ENCODE measurements at regions not wholly inside any gene's neighbourhood (a gene's known extent, or its start where the extent isn't known, plus 50 kb on each side); places are given as distances from the start of the nearest gene placed in this dataset.

GRCh38 chr11:79845002-79845709, 404.3 kb upstream of the TENM4 start:
- DNase-seq (ENCODE audit: insufficient read length, low spot score) (no peak), FAIRE-seq (no peak)

GRCh38 chr11:79834015-79834414, 393.2 kb upstream of the TENM4 start:
- FAIRE-seq: no peak
- DNase-seq (ENCODE audit: insufficient read length, low spot score): no peak

GRCh38 chr11:79830446-79830845, 389.6 kb upstream of the TENM4 start:
- FAIRE-seq (no peak), DNase-seq (ENCODE audit: insufficient read length, low spot score) (no peak)

GRCh38 chr11:79829891-79830290, 389.1 kb upstream of the TENM4 start:
- FAIRE-seq (no peak), DNase-seq (ENCODE audit: insufficient read length, low spot score) (no peak)

- FAIRE-seq: no peak
- no peak for DNase-seq (ENCODE audit: insufficient read length, low spot score)
These were observed 381.9 kb upstream of the TENM4 start for GRCh38 chr11:79822766-79823165.

GRCh38 chr11:79813551-79813950, 372.7 kb upstream of the TENM4 start:
- FAIRE-seq: no peak
- no peak for DNase-seq (ENCODE audit: insufficient read length, low spot score)

- DNase-seq (ENCODE audit: insufficient read length, low spot score) (no peak), FAIRE-seq (no peak)
These were observed 368.7 kb upstream of the TENM4 start for GRCh38 chr11:79809487-79809886.

GRCh38 chr11:79807506-79807905, 366.7 kb upstream of the TENM4 start:
- FAIRE-seq: no peak

GRCh38 chr11:79796704-79797103, 355.9 kb upstream of the TENM4 start:
- FAIRE-seq: no peak

More at GRCh38 chr11:79807506-79807905, 366.7 kb upstream of the TENM4 start:
- no peak for DNase-seq (ENCODE audit: insufficient read length, low spot score)

GRCh38 chr11:79794484-79795393, 353.9 kb upstream of the TENM4 start:
- DNase-seq (ENCODE audit: insufficient read length, low spot score) (no peak), FAIRE-seq (no peak)

More at GRCh38 chr11:79796704-79797103, 355.9 kb upstream of the TENM4 start:
- DNase-seq (ENCODE audit: insufficient read length, low spot score): no peak

GRCh38 chr11:79794057-79794456, 353.2 kb upstream of the TENM4 start:
- FAIRE-seq: no peak
- DNase-seq (ENCODE audit: insufficient read length, low spot score): no peak

GRCh38 chr11:79786961-79787360, 346.1 kb upstream of the TENM4 start:
- DNase-seq (ENCODE audit: insufficient read length, low spot score) (no peak), FAIRE-seq (no peak)

- FAIRE-seq (no peak), DNase-seq (ENCODE audit: insufficient read length, low spot score) (no peak)
These were observed 343.0 kb upstream of the TENM4 start for GRCh38 chr11:79783833-79784232.

- no peak for DNase-seq (ENCODE audit: insufficient read length, low spot score)
- FAIRE-seq: no peak
These were observed 327.5 kb upstream of the TENM4 start for GRCh38 chr11:79768343-79768742.

- DNase-seq (ENCODE audit: insufficient read length, low spot score) (no peak), FAIRE-seq (no peak)
These were observed 321.6 kb upstream of the TENM4 start for GRCh38 chr11:79762279-79762921.

- FAIRE-seq: no peak
These were observed 317.5 kb upstream of the TENM4 start for GRCh38 chr11:79758325-79758724.

GRCh38 chr11:79747406-79747805, 306.6 kb upstream of the TENM4 start:
- DNase-seq (ENCODE audit: insufficient read length, low spot score): no peak
- FAIRE-seq: no peak

More at GRCh38 chr11:79758325-79758724, 317.5 kb upstream of the TENM4 start:
- DNase-seq (ENCODE audit: insufficient read length, low spot score): no peak

- FAIRE-seq: no peak
- no peak for DNase-seq (ENCODE audit: insufficient read length, low spot score)
These were observed 304.1 kb upstream of the TENM4 start for GRCh38 chr11:79744941-79745340.

GRCh38 chr11:79742176-79742575, 301.3 kb upstream of the TENM4 start:
- DNase-seq (ENCODE audit: insufficient read length, low spot score) (no peak), FAIRE-seq (no peak)

- FAIRE-seq (no peak), DNase-seq (ENCODE audit: insufficient read length, low spot score) (no peak)
These were observed 298.8 kb upstream of the TENM4 start for GRCh38 chr11:79739591-79739990.

GRCh38 chr11:79727221-79727620, 286.4 kb upstream of the TENM4 start:
- DNase-seq (ENCODE audit: insufficient read length, low spot score) (no peak), FAIRE-seq (no peak)
